ENCODE measurements at regions not wholly inside any gene's neighbourhood (a gene's known extent, or its start where the extent isn't known, plus 50 kb on each side); places are given as distances from the start of the nearest gene placed in this dataset.

GRCh38 chr5:5816960-5817359 is 394.5 kb downstream of the ICE1 start:
- H3K9me3 ChIP-seq (replicated peaks; ENCODE audit: insufficient read depth, low read length), result no peaks in the 10 kb centered on the region
- TF ChIP-seq EZH2phosphoT487 (IDR thresholded peaks at IDR 0.05; ENCODE audit: low read length) (no peak), CTCF (IDR thresholded peaks at IDR 0.05; ENCODE audit: low read length) (no peak), EZH2 (optimal IDR thresholded peaks at IDR 0.05; ENCODE audit: low read depth, low read length) (no peak)

GRCh38 chr5:5813441-5813840 is 391.0 kb downstream of the ICE1 start:
- H3K36me3 ChIP-seq (replicated peaks; ENCODE audit: insufficient read depth, low read length), result no peaks in the 10 kb centered on the region
- no peak overlapping the region for H3K9ac ChIP-seq (ENCODE audit: low read length)
- H3K4me1 ChIP-seq (ENCODE audit: low read length), result no peaks in the 10 kb centered on the region
- no peak overlapping the region for H3K27ac ChIP-seq (ENCODE audit: low read length)
- no peaks in the 10 kb centered on the region for H3K9me2 ChIP-seq (replicated peaks; ENCODE audit: insufficient read depth, low read length)
- no peaks in the 10 kb centered on the region for H3F3A ChIP-seq (ENCODE audit: insufficient read depth, low read length)
- no peaks in the 10 kb centered on the region for H3K9me3 ChIP-seq (replicated peaks; ENCODE audit: insufficient read depth, low read length)
- TF ChIP-seq EZH2phosphoT487 (IDR thresholded peaks at IDR 0.05; ENCODE audit: low read length) (no peak), CTCF (IDR thresholded peaks at IDR 0.05; ENCODE audit: low read length) (no peak), EZH2 (optimal IDR thresholded peaks at IDR 0.05; ENCODE audit: low read depth, low read length) (no peak)
- no peak overlapping the region for H3K4me2 ChIP-seq (ENCODE audit: low read depth, low read length)
- DNase-seq, result no peak
- no peaks in the 10 kb centered on the region for H4K20me1 ChIP-seq (ENCODE audit: insufficient read depth, low read length)
- no peaks in the 10 kb centered on the region for H3K79me2 ChIP-seq (ENCODE audit: low read length)
- H2AFZ ChIP-seq (ENCODE audit: low read length), result no peak overlapping the region
- H3K27me3 ChIP-seq (replicated peaks; ENCODE audit: insufficient read depth, low read length), result no peaks in the 10 kb centered on the region
- no peak overlapping the region for H3K4me3 ChIP-seq (ENCODE audit: low read length)

More at GRCh38 chr5:5816960-5817359, 394.5 kb downstream of the ICE1 start:
- Histone ChIP-seq H3K9me2 (replicated peaks; ENCODE audit: insufficient read depth, low read length) (no peaks in the 10 kb centered on the region), H3K4me1 (ENCODE audit: low read length) (no peaks in the 10 kb centered on the region), H3K4me3 (ENCODE audit: low read length) (no peak overlapping the region), H3F3A (ENCODE audit: insufficient read depth, low read length) (no peaks in the 10 kb centered on the region), H3K79me2 (ENCODE audit: low read length) (no peaks in the 10 kb centered on the region), H3K36me3 (replicated peaks; ENCODE audit: insufficient read depth, low read length) (no peaks in the 10 kb centered on the region; the same call in 1 of the 2 replicates), H3K9ac (ENCODE audit: low read length) (no peak overlapping the region), H3K27me3 (replicated peaks; ENCODE audit: insufficient read depth, low read length) (no peaks in the 10 kb centered on the region), H4K20me1 (ENCODE audit: insufficient read depth, low read length) (no peaks in the 10 kb centered on the region), H3K27ac (ENCODE audit: low read length) (no peak overlapping the region), H2AFZ (ENCODE audit: low read length) (no peak overlapping the region), H3K4me2 (ENCODE audit: low read depth, low read length) (no peak overlapping the region)
- no peak for DNase-seq

- Histone ChIP-seq H3K4me3 (ENCODE audit: low read length) (no peak overlapping the region), H3K79me2 (ENCODE audit: low read length) (no peaks in the 10 kb centered on the region), H4K20me1 (ENCODE audit: insufficient read depth, low read length) (no peaks in the 10 kb centered on the region), H3K4me1 (ENCODE audit: low read length) (no peaks in the 10 kb centered on the region), H2AFZ (ENCODE audit: low read length) (no peak overlapping the region), H3K9ac (ENCODE audit: low read length) (no peak overlapping the region), H3K27ac (ENCODE audit: low read length) (no peak overlapping the region), H3K9me3 (replicated peaks; ENCODE audit: insufficient read depth, low read length) (no peaks in the 10 kb centered on the region), H3K9me2 (replicated peaks; ENCODE audit: insufficient read depth, low read length) (no peaks in the 10 kb centered on the region), H3F3A (ENCODE audit: insufficient read depth, low read length) (no peaks in the 10 kb centered on the region), H3K36me3 (replicated peaks; ENCODE audit: insufficient read depth, low read length) (no peaks in the 10 kb centered on the region), H3K4me2 (ENCODE audit: low read depth, low read length) (no peak overlapping the region), H3K27me3 (replicated peaks; ENCODE audit: insufficient read depth, low read length) (no peaks in the 10 kb centered on the region)
- TF ChIP-seq EZH2phosphoT487 (IDR thresholded peaks at IDR 0.05; ENCODE audit: low read length) (no peak), EZH2 (optimal IDR thresholded peaks at IDR 0.05; ENCODE audit: low read depth, low read length) (no peak), CTCF (IDR thresholded peaks at IDR 0.05; ENCODE audit: low read length) (no peak)
- DNase-seq, result no peak
Observed at GRCh38 chr5:5810461-5810860, 388.0 kb downstream of the ICE1 start.

Measured in MM.1S (cell line).